T1000 (cell line): ENCODE measurements at regions not wholly inside any gene's neighbourhood (a gene's known extent, or its start where the extent isn't known, plus 50 kb on each side); places are given as distances from the start of the nearest gene placed in this dataset.
"Not testable (repeated sequence)": the region's sequence is repeated elsewhere in the genome, so short reads cannot be mapped to it uniquely, and the experiment has no call there.

ENCODE experiments used
- DNase-seq: peaks from one replicate; lab custom pipeline; 2025; ENCODE audit warnings: mixed read lengths; lab: John Stamatoyannopoulos, UW

- no peak for DNase-seq
Measured at GRCh38 chr2:15809404-15809803, 130.9 kb upstream of the MYCN start.

DNA sequence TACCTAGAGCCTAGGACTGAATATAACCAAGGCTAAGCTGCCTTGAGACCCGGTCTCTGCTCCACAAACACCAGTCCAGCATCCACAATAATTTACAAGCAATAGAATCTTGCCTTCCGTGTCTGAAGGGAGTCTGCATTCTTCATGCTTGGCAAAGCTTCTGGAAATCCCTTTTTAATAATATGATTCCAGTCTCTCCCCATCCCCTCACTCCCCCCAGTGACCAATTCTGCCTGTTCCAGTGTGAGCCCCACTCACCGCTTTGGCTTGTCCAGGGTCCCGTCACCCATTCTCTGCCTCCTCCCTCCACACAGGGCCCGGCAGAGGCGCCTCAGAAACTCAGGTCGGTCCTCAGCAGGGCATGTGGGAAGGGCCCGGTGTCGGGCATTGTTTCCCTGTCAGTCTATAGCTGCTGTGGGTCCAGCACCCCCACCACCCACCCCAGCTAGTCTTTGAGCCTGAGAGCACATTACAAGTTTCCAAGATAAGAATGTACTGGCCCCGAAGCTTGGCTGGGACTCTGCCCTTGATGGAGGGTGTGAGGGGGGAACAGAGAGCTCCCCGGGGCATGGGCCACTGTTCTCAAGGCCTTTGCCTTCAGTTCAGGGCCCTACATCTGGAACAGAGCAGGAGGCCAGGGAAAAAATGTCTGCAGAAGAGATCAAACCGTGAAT lies 129.7 kb upstream of the MYCN start:
- no peak for DNase-seq

DNA sequence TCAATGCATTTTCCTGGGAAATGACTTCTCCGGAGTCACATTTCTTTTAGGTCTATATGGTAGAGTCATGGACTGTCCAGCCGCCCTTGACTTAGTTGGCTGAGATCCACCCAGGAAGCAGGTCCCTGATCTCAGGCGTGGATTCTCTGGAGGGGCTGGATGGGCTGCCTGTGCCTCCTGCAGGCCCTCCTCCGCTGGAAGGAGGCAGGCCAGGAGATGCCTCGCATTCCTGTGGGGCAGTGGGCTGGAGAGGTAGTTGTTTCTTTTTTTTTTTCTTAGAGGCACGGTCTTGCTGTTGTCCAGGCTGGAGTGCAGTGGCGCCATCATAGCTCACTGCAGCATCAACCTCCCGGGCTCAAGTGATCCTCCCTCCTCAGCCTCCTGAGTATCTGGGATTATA lies 129.0 kb upstream of the MYCN start:
- DNase-seq, result no peak

- no peak for DNase-seq
Measured at GRCh38 chr2:15812187-15812780, 128.1 kb upstream of the MYCN start.

- no peak for DNase-seq
Measured at GRCh38 chr2:15813481-15814266, 126.7 kb upstream of the MYCN start.

GRCh38 chr2:15814403-15814802 lies 125.9 kb upstream of the MYCN start:
- no peak for DNase-seq

GRCh38 chr2:15814946-15815345 lies 125.4 kb upstream of the MYCN start:
- DNase-seq, result no peak

GRCh38 chr2:15816226-15816625 lies 124.1 kb upstream of the MYCN start:
- no peak for DNase-seq

GRCh38 chr2:15816674-15817406 lies 123.5 kb upstream of the MYCN start:
- DNase-seq, result no peak

DNA sequence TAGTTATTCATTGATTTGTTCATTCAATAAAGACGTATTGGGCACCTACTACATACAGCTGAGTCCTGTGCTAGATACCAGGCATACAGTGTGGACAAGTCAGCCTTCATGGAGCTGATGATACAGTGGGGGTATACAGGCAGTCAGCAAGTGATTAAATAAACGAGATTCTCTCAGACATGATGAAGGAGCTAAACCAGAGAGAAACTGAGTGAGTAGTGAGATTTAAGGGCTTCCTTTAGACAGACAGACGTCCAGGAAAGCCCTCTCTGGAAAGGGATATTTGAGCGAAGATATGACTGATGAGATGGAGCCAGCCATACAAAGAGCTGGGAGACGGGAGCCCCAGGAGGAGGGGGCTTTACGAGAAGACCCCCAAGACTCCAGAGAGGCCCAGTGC lies 122.6 kb upstream of the MYCN start:
- DNase-seq, result no peak

DNA sequence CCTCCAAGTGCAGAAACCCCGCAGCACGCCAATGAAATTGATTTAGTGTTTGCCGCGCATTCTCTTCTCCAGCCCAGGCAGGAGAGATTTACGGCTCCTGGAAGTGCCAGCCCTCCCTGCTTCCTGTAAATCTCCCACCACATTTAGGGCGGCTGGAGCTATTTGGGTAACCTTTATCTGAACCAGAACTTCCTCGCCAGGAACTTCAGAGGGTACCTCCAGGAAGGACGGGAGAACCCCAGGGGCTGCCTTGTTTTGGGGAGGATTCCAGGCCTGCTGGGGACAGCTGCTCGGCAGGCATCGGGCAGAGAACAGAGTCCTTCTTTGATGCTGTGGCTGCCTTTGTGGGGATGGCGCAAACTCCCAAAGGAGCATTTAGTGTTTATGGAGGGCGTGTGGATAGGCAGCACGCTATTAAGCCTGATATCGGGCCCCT lies 122.0 kb upstream of the MYCN start:
- DNase-seq, result no peak

DNA sequence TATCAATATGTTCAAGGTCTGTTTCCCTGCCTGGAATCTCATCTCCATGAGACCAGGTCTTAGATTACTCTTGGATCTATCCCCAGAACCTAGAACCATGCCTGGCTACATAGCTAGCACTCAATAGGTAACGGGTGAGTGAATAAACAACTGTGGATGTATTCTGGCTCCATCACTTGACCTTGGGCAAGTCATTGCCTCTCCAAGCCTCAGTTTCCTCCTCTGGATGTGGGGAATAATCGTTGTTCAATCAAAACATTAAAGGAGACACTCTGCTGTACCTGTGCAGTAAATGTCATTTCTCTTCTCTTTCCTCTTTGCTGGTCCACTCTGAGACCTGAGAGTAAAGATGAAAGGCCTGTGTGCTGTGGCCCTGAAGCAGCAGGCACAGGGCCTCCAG lies 121.5 kb upstream of the MYCN start:
- DNase-seq, result no peak

- DNase-seq, result no peak
Measured at GRCh38 chr2:15819562-15820256, 120.6 kb upstream of the MYCN start.

GRCh38 chr2:15820257-15820566 lies 120.1 kb upstream of the MYCN start:
- DNase-seq, result no peak

GRCh38 chr2:15820927-15821326 lies 119.4 kb upstream of the MYCN start:
- DNase-seq, result no peak

GRCh38 chr2:15822151-15823044 lies 118.0 kb upstream of the MYCN start:
- DNase-seq, result no peak

GRCh38 chr2:15823459-15824396 lies 116.6 kb upstream of the MYCN start:
- no peak for DNase-seq

DNA sequence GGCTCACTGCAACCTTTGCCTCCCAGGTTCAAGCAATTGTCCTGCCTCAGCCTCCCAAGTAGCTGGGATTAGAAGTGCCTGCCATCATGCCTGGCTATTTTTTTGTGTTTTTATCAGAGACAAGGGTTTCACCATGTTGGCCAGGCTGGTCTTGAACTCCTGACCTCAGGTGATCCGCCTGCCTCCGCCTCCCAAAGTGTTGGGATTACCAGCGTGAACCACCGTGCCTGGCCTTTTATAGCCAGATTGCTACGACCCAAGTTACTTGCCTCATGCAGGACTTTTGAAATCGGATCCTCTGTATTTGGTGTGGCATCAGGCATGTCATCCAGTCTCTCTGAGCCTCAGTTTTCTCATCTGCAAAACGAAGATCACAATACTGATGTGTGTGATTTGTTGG lies 115.9 kb upstream of the MYCN start:
- DNase-seq, result not testable (repeated sequence)

GRCh38 chr2:15825276-15825980 lies 114.9 kb upstream of the MYCN start:
- DNase-seq, result no peak
